ENCODE measurements at regions not wholly inside any gene's neighbourhood (a gene's known extent, or its start where the extent isn't known, plus 50 kb on each side); places are given as distances from the start of the nearest gene placed in this dataset.
"Not testable (repeated sequence)": the region's sequence is repeated elsewhere in the genome, so short reads cannot be mapped to it uniquely, and the experiment has no call there.

DNA sequence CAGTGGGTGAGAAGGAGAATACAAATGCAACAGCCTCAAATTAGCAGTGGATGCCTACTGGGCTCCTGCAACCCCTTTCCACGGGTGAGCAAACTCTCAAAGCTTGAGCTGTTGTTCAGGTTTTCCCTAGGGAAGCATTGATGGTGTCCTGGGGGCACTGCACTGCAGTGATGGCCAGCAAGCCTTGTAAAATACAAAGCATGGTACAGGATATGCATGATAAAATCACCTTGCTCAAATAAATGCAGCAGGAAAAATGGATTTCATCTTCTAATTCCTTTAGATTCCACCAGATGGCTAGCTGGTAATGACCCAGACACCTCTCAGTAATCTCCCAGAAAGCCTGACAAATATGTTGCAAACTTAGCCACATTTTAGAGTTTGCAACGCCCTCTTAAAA, 698.2 kb downstream of the TRIB2 start:
- DNase-seq (ENCODE audit: low read depth), result no peak

DNA sequence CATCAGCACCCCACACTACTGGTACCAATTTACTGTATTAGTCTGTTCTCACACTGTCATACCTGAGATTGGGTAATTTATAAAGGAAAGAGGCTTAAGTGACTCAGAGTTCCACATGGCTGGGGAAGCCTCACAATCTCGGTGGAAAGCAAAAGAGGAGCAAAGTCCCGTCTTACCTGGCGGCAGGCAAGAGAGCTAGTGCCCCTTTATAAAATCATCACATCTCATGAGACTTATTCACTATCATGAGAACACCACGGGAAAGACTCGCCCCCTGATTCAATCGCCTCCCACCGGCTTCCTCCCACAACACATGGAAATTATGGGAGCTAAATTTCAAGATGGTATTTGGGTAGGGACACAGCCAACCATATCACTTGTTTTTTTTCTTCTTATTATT, 717.2 kb downstream of the TRIB2 start:
- DNase-seq (ENCODE audit: low read depth), result no peak

DNA sequence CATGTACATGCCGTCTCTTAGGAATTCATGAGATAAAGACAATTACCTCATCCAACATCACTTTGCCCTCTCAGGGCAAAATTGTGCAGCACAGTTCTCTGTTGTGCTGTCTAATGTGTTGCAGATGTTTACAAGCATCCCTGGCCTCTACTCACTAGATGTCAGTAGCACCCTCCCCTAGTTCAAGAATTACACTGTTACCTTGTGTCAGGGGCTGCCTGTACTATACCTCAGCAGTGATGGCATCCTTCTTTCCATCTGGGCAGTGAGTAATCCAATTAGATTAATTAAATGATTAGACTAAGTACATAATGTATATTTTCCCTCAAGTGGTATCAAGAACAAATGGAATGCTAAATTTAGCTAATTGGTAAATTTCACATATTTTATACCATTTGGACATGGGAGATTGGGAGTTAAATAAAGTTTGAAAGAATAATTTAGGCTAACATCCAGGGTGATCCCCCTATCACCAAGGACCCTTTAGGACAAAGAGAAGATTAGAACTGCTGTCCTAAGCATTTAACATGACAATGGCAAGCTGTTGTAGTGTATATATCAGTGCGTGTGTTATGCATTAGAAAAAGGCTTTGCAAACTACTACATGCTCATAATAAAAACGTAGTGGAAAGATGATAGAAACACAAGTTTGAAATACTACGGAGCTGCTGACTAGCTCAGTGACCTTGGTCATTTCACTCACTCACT, 727.0 kb downstream of the TRIB2 start:
- DNase-seq (ENCODE audit: low read depth), result not testable (repeated sequence)

DNA sequence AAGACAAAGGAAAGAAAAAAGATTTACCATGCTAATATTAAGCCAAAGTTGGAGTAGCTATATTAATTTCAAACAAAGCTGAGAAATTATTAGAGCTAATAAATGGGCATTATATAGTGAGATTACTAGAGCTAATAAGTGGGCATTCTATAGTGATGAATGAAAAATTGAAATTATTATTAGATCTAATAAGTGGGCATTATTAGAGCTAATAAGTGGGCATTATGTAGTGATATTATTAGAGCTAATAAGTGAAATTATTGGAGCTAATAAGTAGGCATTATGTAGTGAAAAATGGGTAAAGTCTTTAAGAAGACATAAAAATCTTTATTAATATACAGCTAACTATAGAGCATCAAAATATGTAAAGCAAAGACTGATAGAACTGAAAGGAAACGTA, 745.7 kb downstream of the TRIB2 start:
- DNase-seq (ENCODE audit: low read depth), result no peak

DNA sequence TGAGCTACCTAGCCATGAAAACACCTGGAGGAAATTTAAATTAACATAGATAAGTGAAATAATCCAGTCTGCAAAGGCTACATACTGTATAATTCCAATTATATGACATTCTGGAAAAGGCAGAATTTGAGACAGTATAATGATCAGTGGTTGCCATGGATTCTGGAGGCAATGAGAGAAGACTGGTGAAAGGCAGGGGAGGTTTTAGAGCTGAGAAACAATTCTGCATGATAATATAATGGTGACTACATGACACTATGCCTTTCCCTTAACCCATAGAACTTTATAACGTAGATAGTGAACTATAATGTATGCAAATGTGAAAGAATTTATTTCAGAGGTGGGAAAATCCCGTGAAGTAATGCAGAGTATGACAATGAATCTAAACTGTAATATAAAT, 749.3 kb downstream of the TRIB2 start:
- DNase-seq (ENCODE audit: low read depth), result no peak

DNA sequence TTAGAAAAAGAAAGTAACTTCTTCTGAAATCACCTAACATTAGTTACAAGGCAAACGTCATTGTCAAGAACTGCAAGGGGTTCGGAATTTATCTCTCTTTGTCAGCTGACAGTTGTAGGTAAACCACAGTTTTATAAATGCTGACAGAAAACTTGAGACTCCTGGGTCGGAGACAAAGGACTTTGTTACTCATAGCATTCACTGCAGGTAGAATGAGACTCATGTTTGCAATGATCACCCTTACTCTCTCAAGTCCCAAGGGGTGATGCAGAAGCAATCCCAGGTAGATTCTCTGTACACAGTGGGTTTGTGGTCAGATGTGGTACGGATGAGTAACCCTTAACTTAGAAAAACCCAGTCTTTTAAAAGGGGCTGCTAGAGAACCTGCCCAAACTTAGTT, 757.8 kb downstream of the TRIB2 start:
- no peak for DNase-seq (ENCODE audit: low read depth)

DNA sequence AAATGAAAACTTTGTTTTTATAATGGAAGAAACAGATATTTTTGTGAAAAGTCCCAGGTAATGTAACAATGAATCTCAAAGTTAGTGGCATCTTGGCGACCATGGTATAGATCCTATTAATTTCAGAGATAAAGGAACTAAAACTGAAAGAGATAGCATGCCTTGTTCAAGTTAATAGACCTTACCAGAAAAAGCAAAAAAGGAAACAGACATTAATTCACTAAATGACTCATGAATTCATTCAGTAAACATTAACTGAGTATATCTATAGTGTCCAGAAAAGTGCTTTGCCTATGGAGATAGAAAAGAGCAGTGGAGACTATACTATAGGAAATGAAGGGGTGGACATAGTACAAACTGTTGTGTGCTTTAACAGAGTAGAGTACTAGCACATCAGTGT, 763.3 kb downstream of the TRIB2 start:
- DNase-seq (ENCODE audit: low read depth), result no peak

DNA sequence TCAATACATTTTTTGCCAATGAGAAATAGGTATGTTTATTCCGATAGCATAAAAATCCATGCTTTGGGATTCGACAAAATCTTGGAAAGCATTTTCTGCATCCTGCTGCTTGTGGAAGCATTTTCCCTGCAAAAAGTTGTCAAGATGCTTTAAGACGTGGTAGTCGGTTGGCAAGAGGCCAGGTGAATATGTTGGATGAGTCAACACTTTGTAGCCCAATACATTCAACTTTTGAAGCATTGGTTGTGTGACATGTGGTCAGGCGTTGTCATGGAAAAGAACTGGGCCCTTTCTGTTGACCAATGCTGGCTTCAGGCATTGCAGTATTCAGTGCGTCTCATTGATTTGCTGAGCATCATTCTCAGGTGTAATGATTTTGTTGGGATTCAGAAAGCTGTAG, 764.5 kb downstream of the TRIB2 start:
- no peak for DNase-seq (ENCODE audit: low read depth)

DNA sequence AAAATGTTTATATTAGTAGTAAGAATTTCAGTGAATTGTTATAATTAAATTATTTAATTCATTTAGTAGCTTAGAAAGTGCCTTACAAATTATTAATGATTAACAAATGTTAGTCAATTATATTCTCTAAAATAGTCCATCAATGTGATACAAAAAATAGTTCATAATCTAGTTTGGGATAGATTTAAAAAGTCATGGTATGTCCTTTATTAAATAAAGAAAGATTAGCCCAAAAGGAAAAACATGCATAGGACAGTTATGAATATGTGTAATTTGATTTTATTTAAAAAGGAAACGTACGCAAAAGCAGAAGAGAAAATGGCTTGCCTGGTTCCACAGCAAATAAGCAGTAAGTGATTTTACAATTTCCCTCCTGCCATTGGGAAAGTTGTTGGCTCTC, 768.5 kb downstream of the TRIB2 start:
- DNase-seq (ENCODE audit: low read depth), result no peak

DNA sequence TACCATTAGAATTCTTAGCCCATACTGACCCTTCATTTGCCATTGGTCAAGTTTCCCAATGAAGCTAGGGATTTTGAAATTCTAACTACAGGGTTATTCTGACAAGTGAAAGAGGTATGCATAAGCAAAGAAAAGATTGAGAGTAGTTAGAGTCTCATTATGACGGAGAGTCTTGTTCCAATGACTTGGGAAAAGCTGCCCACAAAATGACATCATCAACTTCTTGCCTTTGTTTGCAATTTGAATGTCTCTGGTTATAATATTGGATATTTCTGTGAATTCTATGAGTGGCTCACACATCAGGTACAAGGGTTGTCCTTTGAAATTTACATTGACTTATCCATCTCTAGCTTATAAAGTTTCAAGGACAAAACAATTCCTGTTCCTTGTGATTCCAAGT, 772.2 kb downstream of the TRIB2 start:
- DNase-seq (ENCODE audit: low read depth), result no peak

DNA sequence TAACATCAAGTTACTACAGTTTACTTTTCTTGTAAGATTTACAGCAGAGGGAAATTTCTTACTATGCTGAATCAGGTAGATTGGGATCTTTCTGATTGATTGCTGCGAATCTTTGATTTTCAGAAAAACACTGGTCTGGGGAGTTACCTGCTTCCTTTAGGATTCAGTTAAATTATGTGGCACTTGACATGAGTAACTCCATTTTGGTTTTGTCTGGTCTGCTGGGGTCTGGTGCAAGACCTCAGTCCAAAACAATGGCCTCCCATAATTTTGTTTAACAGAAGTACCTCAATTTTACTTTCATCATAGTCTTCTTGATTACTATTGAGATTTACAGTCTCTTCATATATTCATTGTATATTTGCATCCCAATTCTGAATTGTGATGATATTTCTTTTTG, 775.5 kb downstream of the TRIB2 start:
- no peak for DNase-seq (ENCODE audit: low read depth)

DNA sequence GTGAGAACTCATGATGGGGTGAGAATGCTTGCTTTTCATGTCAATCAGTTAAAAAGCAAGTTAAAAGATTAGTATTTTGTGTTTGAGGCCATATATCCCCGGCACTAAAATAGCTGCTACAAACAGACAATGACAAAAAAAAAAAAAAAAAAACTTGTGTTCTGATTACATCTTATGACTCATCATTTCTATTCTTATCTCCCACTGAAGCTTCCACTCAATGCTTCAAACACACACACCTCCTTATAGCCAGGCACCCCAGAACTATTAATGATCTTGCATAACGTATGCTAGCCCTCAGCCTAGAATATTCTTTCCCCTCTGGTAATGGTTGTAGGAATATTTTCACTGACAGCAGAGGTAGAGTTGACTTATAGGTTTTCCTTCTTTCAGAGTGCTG, 778.3 kb downstream of the TRIB2 start:
- DNase-seq (ENCODE audit: low read depth), result no peak

DNA sequence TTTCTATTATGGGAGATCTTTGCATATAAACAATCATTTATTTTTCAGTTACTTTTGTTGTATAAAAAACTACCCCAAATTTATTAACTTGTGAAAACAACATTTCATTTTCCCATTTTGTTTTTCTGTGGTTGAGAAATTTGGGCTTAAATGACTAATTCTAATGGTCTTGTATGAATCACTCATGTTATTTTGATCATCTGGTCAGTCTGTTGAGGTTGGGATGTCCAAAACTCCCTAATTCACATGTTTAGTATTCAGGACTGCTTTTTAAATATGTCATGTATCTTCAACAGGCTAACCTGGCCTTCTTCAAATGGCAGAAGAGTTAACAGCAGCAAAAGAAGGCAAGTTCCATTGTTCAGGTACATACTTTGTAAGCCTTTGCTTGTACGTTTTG, 788.1 kb downstream of the TRIB2 start:
- DNase-seq (ENCODE audit: low read depth), result no peak

DNA sequence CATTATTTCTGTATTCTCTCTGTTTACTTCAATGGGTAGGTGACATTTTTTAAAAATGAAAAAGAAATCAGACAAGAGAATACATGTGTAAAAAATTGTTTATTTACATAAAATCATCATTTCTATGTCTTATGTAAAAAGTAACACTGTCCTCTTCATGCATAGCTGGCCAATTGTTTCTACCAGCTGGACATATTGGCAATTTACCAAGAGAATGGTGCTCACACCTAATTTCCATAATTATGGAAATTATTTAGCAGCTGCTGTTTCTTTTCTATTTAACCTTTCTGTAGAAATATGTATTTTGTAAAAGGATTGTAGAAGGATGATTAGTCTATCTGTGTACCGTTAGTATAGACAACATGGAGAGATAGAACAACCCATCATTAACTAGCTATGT, 791.9 kb downstream of the TRIB2 start:
- no peak for DNase-seq (ENCODE audit: low read depth)

DNA sequence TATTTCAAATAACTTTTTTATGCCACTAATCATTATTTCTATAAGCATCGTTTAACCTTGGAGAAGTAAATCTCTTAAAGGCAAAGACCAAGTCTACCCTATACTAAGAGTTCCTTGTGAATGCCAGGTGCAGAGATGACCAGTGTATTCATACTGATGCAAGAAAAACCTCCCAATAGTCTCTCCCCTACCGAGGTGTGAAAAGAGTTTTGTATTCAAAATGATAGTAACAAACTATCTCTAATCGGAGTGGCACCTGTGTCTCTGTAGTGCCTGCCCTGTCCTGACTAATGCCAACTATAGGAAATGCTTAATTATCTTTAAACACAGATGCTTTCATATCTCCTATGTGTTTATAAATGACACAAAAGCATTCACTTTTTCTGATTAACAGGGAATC, 798.5 kb downstream of the TRIB2 start:
- no peak for DNase-seq (ENCODE audit: low read depth)

DNA sequence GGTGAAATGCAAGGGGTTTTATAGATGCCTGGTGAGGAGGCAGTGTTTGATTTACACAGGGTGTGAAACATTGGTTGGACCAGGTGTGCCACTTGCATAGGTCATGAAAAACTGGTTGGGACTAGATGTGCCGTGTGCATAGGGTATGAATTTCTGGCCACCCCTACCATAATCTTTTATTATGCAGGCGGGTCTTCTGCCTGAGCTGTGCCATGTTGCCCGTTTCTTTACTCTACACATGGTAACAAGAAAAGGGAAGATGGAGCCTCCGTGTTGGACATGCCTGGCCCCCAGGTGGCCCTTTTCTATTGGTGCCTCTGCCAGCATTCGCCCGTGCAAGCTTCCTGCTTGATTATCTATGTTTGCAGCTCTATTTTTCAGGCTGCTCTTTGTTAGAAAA, 805.4 kb downstream of the TRIB2 start:
- no peak for DNase-seq (ENCODE audit: low read depth)

DNA sequence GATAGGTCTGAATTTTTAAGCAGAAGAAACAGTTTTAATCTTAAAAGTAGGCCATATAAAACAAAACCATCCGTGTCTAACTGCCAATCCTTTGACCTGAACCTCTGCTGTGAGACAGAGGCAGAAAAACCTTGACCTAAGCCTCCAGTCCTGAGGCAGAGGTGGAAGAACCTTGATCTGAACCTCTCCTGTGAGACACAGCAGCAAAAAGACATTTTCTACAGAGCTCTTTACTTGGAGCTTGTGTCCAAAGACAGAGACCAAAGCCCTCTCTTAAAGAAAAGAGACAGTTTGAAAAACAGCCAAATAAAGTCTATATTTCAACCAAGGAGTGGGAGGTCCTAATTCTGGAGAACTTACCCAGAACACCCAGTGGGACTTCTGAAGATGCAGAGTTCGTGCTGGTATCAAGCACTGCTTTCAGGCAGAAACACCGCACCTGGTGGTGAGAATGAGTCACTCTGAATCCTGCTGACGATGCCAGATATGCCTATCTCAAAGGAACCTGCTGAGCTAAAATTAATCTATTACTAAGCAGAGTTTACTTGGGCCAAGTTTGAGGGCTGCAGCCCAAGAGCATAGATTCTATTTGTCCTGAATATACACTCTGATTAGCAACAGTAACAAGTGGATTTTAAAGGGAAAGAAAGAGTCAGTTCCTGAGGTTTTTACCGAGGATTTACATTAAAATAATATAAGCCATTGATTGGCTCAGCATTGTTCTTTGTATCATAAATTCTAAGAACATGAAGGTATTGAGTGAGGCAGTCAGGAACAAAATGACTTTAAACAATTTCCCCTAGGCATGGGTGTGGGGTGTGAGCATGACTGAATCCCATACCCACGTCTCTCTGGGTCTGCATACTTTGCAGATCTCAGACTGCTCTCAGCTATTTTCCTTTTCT, 806.4 kb downstream of the TRIB2 start:
- no peak for DNase-seq (ENCODE audit: low read depth)

DNA sequence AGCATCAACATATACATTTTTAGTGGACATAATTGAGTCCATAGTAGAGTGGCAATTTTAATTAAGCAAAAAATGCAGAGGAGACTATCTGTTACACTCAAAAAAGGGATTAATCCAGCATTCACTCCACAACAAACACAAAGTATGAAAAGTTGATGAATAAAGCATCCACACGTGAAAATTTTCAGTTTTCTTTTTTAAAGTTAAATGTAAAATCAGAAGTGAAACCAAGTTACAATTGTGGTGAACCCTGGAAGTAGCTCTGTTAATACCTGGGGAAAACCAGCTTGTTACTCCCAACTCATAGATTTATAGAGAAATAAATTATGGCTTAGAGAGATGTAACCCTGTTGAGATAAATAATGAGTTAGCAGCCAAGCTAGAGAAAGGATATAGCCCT, 807.8 kb downstream of the TRIB2 start:
- DNase-seq (ENCODE audit: low read depth), result no peak

DNA sequence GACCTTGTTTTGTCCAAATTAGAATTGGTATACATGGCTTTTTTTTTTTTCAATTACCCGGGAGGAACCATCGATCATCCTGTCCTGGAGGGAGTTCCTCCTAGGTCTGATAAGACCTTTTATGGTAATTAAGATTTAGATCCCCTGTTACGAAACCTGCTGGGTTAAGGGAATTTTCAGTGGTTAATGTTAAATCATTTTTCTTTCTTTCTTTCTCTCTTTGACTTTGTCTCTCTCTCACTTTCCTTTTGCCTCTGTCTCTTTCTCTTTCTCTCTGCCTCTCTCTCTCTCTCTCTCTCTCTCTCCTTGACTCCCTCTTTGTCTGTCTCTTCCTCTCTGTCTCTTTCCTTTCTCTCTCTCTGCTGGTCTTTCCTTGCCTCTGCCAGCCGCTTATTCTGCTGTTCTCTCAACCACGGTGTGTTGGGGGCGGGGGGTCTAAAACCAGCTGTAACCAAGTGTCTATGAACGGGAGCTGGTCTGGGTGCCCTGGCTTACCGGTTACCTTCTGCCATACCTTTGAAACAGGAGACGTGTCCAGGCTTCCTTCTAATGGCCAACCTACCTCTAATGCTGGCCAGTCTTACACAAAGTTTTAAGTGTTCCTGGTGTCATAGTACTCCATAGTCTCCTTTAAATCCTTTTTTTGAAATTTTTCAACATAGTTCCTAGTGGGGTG, 815.1 kb downstream of the TRIB2 start:
- not testable (repeated sequence) for DNase-seq (ENCODE audit: low read depth)

DNA sequence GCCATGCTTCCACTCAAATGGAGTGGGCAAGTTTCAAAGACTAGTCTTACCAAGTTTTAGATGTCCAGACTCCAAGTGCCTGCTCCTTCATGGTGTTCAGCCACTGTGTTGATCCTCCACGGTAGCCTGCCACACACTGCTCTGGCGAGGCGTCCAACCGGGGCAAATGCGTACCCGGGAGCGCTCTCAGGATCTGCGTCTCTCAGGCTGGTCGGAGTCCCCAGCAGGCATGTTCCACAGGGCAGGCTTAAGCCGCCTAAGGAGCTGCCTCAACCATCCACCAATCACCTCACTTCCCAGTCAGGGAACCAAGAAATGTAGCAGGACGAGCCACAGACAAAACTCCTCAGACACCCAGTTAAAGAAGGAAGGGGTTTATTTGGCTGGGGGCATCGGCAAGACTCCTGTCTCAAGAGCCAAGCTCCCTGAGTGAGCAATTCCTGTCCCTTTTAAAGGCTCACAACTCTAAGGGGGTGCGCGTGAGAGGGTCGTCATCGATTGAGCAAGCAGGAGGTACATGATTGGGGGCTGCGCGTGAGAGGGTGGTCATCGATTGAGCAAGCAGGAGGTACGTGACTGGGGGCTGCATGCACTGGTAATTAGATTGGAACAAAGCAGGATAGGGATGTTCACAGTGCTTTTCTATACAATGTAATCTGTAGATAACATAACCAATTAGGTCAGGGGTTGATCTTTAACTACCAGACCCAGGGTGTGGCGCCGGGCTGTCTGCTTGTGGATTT, 816.2 kb downstream of the TRIB2 start:
- not testable (repeated sequence) for DNase-seq (ENCODE audit: low read depth)

DNA sequence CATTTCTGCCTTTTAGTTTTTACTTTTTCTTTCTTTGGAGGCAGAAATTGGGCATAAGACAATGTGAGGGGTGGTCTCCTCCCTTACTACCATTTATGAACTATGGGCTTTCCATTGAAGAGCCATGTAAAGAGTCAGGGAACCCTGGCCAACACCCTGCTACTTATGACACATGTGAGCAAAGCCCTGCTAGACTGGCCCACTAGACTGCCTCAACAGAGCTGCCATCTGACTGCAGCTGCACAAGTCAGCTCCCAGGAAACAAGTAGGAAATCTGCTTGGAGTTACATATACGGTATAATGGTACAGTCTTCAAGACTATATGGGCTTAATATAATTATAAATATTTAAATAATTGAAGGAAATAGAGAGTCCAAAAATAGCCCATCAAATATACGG, 816.8 kb downstream of the TRIB2 start:
- DNase-seq (ENCODE audit: low read depth), result no peak

DNA sequence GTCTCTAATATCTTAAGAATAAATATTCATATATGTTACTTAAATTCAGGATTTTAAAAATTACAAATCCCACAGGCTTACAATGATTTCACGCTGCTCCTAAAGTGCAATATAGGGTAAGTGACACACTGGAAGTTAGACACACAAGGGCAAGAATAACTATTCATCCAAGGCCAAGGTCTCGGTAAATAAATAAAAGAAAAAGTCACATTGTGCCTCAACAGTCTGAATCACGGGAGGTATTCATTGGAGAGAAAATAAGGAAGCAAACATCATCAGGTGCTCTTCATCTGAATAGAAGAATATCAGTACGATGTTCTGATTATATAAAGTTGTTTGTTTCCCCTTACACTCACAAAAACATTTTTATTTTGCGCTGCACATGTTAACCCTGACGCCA, 820.2 kb downstream of the TRIB2 start:
- DNase-seq (ENCODE audit: low read depth), result no peak
